ENCODE measurements at regions not wholly inside any gene's neighbourhood (a gene's known extent, or its start where the extent isn't known, plus 50 kb on each side); places are given as distances from the start of the nearest gene placed in this dataset.

- no peaks in the 10 kb centered on the region for H3K4me1 Mint-ChIP-seq (ENCODE audit: unreplicated experiment)
Measured at GRCh38 chr1:76781447-76781846, 85.8 kb upstream of the ST6GALNAC5 start.

DNA sequence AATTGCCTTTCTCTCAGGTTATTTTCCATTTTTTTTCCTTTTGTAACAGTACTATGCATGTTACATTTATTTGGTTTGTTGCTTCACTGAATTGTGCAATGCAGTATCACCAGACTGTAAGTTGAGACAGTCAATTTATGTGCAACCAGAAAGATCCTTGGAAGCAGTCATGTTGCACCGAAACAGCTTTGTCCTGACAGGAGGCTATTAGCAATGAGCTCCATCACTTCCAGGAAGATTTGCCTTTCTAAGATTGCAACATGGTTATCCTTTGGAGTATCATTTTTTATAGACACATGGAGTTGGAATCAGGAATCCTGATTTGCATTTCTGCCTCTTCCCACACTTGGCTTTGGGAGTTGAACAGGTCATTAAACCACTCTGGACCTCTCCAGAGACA is 84.5 kb upstream of the ST6GALNAC5 start:
- peaks cover 4% of the 10 kb centered on the region for H3K9me3 Mint-ChIP-seq (ENCODE audit: unreplicated experiment)
- H3K27ac Mint-ChIP-seq (ENCODE audit: unreplicated experiment), result no peak overlapping the region
- H3K27me3 Mint-ChIP-seq (ENCODE audit: unreplicated experiment), result peaks cover 9% of the 10 kb centered on the region
- no peak overlapping the region for H3K4me3 Mint-ChIP-seq (ENCODE audit: unreplicated experiment)
- H3K4me1 Mint-ChIP-seq (ENCODE audit: unreplicated experiment), result no peaks in the 10 kb centered on the region
- H3K36me3 Mint-ChIP-seq (ENCODE audit: unreplicated experiment), result no peaks in the 10 kb centered on the region
- TF ChIP-seq CTCF (IDR thresholded peaks at IDR 0.05), result no peak
- no peak for DNase-seq (ENCODE audit: extremely low spot score, unreplicated experiment)

More at GRCh38 chr1:76781447-76781846, 85.8 kb upstream of the ST6GALNAC5 start:
- no peak for TF ChIP-seq CTCF (IDR thresholded peaks at IDR 0.05)
- no peak for DNase-seq (ENCODE audit: extremely low spot score, unreplicated experiment)
- no peak overlapping the region for H3K27ac Mint-ChIP-seq (ENCODE audit: unreplicated experiment)
- H3K36me3 Mint-ChIP-seq (ENCODE audit: unreplicated experiment), result no peaks in the 10 kb centered on the region
- H3K27me3 Mint-ChIP-seq (ENCODE audit: unreplicated experiment), result peaks cover 11% of the 10 kb centered on the region
- no peak overlapping the region for H3K4me3 Mint-ChIP-seq (ENCODE audit: unreplicated experiment)
- H3K9me3 Mint-ChIP-seq (ENCODE audit: unreplicated experiment), result peaks cover 4% of the 10 kb centered on the region

- Mint-ChIP-seq H3K27me3 (ENCODE audit: unreplicated experiment) (peaks cover 9% of the 10 kb centered on the region), H3K36me3 (ENCODE audit: unreplicated experiment) (no peaks in the 10 kb centered on the region), H3K9me3 (ENCODE audit: unreplicated experiment) (peaks cover 4% of the 10 kb centered on the region), H3K4me3 (ENCODE audit: unreplicated experiment) (no peak overlapping the region), H3K27ac (ENCODE audit: unreplicated experiment) (no peak overlapping the region), H3K4me1 (ENCODE audit: unreplicated experiment) (no peaks in the 10 kb centered on the region)
- DNase-seq (ENCODE audit: extremely low spot score, unreplicated experiment), result no peak
- TF ChIP-seq CTCF (IDR thresholded peaks at IDR 0.05), result no peak
Measured at GRCh38 chr1:76784502-76784901, 82.8 kb upstream of the ST6GALNAC5 start.

DNA sequence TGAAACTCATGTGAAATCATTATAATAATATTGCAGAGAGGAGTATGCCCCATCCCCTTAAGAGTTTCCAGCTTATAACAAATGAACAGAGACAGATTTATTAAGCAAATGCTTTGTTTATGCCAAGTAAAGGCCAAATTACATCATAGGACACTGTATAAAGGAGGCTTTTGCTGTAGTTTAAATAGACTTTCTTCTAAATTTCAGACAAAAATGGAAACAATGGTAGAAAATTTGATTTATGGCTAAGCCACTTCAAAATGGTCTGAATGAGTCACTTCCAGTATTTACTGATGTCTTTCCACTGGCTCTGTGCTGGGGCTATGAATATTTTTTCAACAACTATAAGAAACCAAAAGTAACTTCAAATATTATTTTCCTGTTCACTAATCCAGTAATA is 81.1 kb upstream of the ST6GALNAC5 start:
- H3K36me3 Mint-ChIP-seq (ENCODE audit: unreplicated experiment), result no peaks in the 10 kb centered on the region
- no peak overlapping the region for H3K27ac Mint-ChIP-seq (ENCODE audit: unreplicated experiment)
- H3K9me3 Mint-ChIP-seq (ENCODE audit: unreplicated experiment), result peaks cover 4% of the 10 kb centered on the region
- no peak for DNase-seq (ENCODE audit: extremely low spot score, unreplicated experiment)
- no peak overlapping the region for H3K4me3 Mint-ChIP-seq (ENCODE audit: unreplicated experiment)
- H3K4me1 Mint-ChIP-seq (ENCODE audit: unreplicated experiment), result no peaks in the 10 kb centered on the region
- peaks cover 9% of the 10 kb centered on the region for H3K27me3 Mint-ChIP-seq (ENCODE audit: unreplicated experiment)
- TF ChIP-seq CTCF (IDR thresholded peaks at IDR 0.05), result no peak

- no peaks in the 10 kb centered on the region for H3K4me1 Mint-ChIP-seq (ENCODE audit: unreplicated experiment)
- no peak overlapping the region for H3K27ac Mint-ChIP-seq (ENCODE audit: unreplicated experiment)
- no peak for TF ChIP-seq CTCF (IDR thresholded peaks at IDR 0.05)
- H3K27me3 Mint-ChIP-seq (ENCODE audit: unreplicated experiment), result peaks cover 5% of the 10 kb centered on the region
- no peaks in the 10 kb centered on the region for H3K36me3 Mint-ChIP-seq (ENCODE audit: unreplicated experiment)
- no peak for DNase-seq (ENCODE audit: extremely low spot score, unreplicated experiment)
- no peak overlapping the region for H3K4me3 Mint-ChIP-seq (ENCODE audit: unreplicated experiment)
- H3K9me3 Mint-ChIP-seq (ENCODE audit: unreplicated experiment), result no peaks in the 10 kb centered on the region
Measured at GRCh38 chr1:76793594-76793993, 73.7 kb upstream of the ST6GALNAC5 start.

All from osteocyte (in vitro differentiated cells).